Esophagus squamous epithelium (tissue), 5 donors: ENCODE measurements at regions not wholly inside any gene's neighbourhood (a gene's known extent, or its start where the extent isn't known, plus 50 kb on each side); places are given as distances from the start of the nearest gene placed in this dataset.
A peak's percentile ranks its signal among the peaks of the same experiment; 100 is the strongest.
"Not testable (repeated sequence)": the region's sequence is repeated elsewhere in the genome, so short reads cannot be mapped to it uniquely, and the experiment has no call there.

ENCODE experiments used
- DNase-seq: peaks from one replicate; lab custom pipeline; 2025; lab: John Stamatoyannopoulos, UW
- H3K27ac ChIP-seq, 4 donors: fragments of 200-600 bp; sonication (generic); one replicate each; pipeline ENCODE4 v1.5.1; 2016 to 2019; ENCODE audit warnings: mild to moderate bottlenecking in 1 of 4
- H3K27me3 ChIP-seq, 4 donors: fragments of 200-600 bp; sonication (generic); 1 replicate in 3 of 4; 2 replicates in 1 of 4; pipeline versions ENCODE4 v1.5.1 to v1.6.0; 2017 to 2021; ENCODE audit warnings: antibody characterized with exemption in 1 of 4
- H3K36me3 ChIP-seq, 3 donors: fragments of 200-600 bp; sonication (generic); one replicate each; pipeline ENCODE4 v1.5.1; 2016 to 2019
- H3K4me1 ChIP-seq, 3 donors: fragments of 200-600 bp; sonication (generic); one replicate each; pipeline ENCODE4 v1.5.1; 2017 to 2019
- H3K4me3 ChIP-seq, 4 donors: fragments of 200-600 bp; sonication (generic); 1 replicate in 3 of 4; 2 replicates in 1 of 4; pipeline ENCODE4 v1.5.1; 2016 to 2019; ENCODE audit warnings: mild to moderate bottlenecking in 2 of 4, moderate library complexity in 1 of 4
- H3K9me3 ChIP-seq, 3 donors: fragments of 200-600 bp; sonication (generic); one replicate each; pipeline ENCODE4 v1.5.1; 2016 to 2019
- POLR2A ChIP-seq, 4 donors: fragments of 450-650 bp; IDR thresholded peaks; one replicate each; pipeline ENCODE4 v1.6.1; 2017; ENCODE audit warnings: antibody characterized with exemption in 4 of 4, mild to moderate bottlenecking in 4 of 4, moderate library complexity in 3 of 4
- WGBS, 2 donors: methylation state at CpG; one replicate each; pipeline ENCODE4 v1.1.5; 2018; 5-methylcytosine and 5-hydroxymethylcytosine counted together
- intact Hi-C: fragments of 100-400 bp; cut with DNase I; formaldehyde crosslinking; loops from one replicate; pipeline ENCODE4 v1.15.0; 2022
- TF ChIP-seq, protein P1 (sequence below), 6 experiments: fragments of 450-650 bp in 4 of 6; fragments of 200-600 bp in 2 of 6; sonication (generic) in 2 of 6; IDR thresholded peaks; one replicate each; pipeline ENCODE4 v1.5.1; 2016 to 2019; ENCODE audit warnings: antibody characterized with exemption in 6 of 6, mild to moderate bottlenecking in 4 of 6, moderate library complexity in 4 of 6
- donor health status: DM: yes; HTN: yes; CAD: no.

DNA sequence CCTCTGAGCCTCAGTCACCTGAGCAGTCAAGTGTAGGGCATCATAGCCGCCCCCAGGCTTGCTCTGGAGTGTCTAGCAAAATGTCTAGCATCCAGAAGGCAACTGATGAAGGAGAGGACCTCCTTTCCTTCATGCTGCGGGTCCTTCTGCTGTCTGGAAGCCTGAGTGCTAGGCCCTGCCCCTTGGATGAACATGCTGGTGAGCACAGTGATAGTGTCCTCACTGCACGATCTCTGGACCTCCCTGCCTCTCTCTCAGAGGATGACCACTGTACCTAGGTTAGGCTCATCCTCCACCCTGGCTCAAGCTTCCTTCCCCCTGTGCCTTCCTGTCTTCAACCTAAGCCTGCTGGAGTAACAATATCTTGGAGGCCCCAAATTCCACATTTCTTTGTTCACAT, 128.6 kb downstream of the TENT5C start:
- no peaks in the 10 kb centered on the region for H3K9me3 ChIP-seq
- H3K27ac ChIP-seq: no peak overlapping the region
- no peaks in the 10 kb centered on the region for H3K27me3 ChIP-seq
- H3K4me3 ChIP-seq: no peak overlapping the region
- peaks cover 0 to 12% (median 4%) of the 10 kb centered on the region in 3 donors for H3K4me1 ChIP-seq
- TF ChIP-seq, protein P1, sequence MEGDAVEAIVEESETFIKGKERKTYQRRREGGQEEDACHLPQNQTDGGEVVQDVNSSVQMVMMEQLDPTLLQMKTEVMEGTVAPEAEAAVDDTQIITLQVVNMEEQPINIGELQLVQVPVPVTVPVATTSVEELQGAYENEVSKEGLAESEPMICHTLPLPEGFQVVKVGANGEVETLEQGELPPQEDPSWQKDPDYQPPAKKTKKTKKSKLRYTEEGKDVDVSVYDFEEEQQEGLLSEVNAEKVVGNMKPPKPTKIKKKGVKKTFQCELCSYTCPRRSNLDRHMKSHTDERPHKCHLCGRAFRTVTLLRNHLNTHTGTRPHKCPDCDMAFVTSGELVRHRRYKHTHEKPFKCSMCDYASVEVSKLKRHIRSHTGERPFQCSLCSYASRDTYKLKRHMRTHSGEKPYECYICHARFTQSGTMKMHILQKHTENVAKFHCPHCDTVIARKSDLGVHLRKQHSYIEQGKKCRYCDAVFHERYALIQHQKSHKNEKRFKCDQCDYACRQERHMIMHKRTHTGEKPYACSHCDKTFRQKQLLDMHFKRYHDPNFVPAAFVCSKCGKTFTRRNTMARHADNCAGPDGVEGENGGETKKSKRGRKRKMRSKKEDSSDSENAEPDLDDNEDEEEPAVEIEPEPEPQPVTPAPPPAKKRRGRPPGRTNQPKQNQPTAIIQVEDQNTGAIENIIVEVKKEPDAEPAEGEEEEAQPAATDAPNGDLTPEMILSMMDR (IDR thresholded peaks at IDR 0.05): no peak
- no peak for TF ChIP-seq POLR2A (IDR thresholded peaks at IDR 0.05)
- 90 to 100% methylated on average over 3 of the region's 3 CpGs for WGBS, 2 donors
- DNase-seq: no peak
- intact Hi-C loops: no loop called here
- no peaks in the 10 kb centered on the region for H3K36me3 ChIP-seq

DNA sequence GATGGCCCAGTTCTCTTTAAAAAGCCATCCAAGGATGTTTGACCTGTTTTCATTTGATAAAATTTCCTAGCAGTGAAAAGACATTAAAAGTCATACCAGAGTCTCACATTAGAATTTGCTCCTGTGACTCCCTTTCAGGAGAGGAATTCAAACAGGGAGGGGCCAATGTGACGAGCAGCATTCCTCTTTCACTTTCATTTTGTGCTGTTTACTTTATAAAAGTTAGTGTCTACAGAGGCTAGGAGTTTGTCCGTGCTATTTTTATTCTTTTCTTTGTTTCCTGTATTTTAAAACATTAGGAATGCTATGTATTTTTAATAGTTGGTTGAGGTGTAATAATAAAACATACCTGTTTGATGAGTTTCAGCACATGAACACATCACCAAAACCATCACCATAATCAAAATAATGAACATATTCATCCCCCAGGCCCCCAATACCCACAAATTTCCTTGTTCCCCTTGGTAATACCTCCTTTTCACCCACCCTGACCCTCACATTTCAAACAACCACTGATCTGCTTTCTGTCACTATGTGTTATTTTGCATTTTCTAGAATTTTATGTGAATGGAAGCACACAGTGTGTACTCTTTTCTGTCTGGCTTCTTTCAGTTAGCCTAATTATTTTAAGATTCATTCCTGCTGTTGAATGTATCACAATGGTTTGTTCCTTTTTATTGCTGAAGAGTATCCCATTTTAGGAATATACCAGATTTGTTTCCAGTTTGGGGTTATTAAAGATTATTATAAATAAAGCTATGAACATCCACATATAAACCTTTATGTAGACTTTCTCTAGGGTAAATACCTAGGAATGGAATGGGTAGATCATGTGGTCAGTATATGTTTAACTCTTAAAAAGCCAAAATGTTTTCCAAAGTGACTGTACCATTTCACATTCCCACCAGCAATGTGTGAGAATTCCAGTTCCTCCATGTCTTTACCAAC, 129.5 kb downstream of the TENT5C start:
- Histone ChIP-seq H3K4me1 (peaks cover 0 to 12% (median 4%) of the 10 kb centered on the region in 3 donors), H3K36me3 (no peaks in the 10 kb centered on the region), H3K4me3 (peak overlapping the region in 3 of 4 donors; percentile 3 to 55 (median 25)), H3K9me3 (no peaks in the 10 kb centered on the region), H3K27ac (peak overlapping the region in 3 of 4 donors; percentile 18 to 47 (median 22)), H3K27me3 (no peaks in the 10 kb centered on the region)
- intact Hi-C loops: no loop called here
- WGBS, 2 donors: 0 to 2% methylated on average over 2 of the region's 2 CpGs
- TF ChIP-seq, protein P1 (IDR thresholded peaks at IDR 0.05): no peak
- no peak for TF ChIP-seq POLR2A (IDR thresholded peaks at IDR 0.05)
- no peak for DNase-seq

GRCh38 chr1:117739504-117739903, 133.7 kb downstream of the TENT5C start:
- TF ChIP-seq, protein P1 (IDR thresholded peaks at IDR 0.05): no peak
- no peak for TF ChIP-seq POLR2A (IDR thresholded peaks at IDR 0.05)
- no peak overlapping the region for H3K4me3 ChIP-seq
- intact Hi-C loops: no loop called here
- H3K27me3 ChIP-seq: no peaks in the 10 kb centered on the region
- 88 to 96% methylated on average over 1 of the region's 1 CpG for WGBS, 2 donors
- peaks cover 0 to 11% (median 2%) of the 10 kb centered on the region in 3 donors for H3K4me1 ChIP-seq
- no peaks in the 10 kb centered on the region for H3K36me3 ChIP-seq
- no peak overlapping the region for H3K27ac ChIP-seq
- no peaks in the 10 kb centered on the region for H3K9me3 ChIP-seq
- DNase-seq: no peak

DNA sequence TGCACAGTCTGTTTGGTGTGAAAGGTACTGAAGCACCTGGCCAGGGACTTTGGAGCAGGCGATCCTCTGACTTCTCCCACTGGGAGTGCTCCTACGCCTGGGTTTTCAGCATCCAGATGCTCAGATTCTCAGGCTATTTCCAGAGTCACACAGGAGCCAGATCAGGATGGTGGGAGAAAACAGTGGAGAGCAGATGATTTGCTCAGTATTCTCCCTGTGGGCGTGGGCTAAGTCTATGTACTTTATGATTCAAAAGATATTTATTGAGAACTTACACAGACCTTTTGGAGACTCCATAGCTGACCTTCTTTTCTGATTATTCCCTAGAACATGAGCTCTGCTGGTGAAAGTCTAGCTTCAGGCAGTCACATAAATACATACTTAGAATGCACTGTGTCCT, 134.6 kb downstream of the TENT5C start:
- H3K4me1 ChIP-seq: peaks cover 0 to 1% (median 0%) of the 10 kb centered on the region in 3 donors
- 55 to 57% methylated on average over 3 of the region's 3 CpGs for WGBS, 2 donors
- TF ChIP-seq POLR2A (IDR thresholded peaks at IDR 0.05): no peak
- TF ChIP-seq, protein P1 (IDR thresholded peaks at IDR 0.05): no peak
- DNase-seq: no peak
- H3K27me3 ChIP-seq: no peaks in the 10 kb centered on the region
- no peak overlapping the region for H3K4me3 ChIP-seq
- no peaks in the 10 kb centered on the region for H3K36me3 ChIP-seq
- intact Hi-C loops: no loop called here
- H3K9me3 ChIP-seq: no peaks in the 10 kb centered on the region
- no peak overlapping the region for H3K27ac ChIP-seq

GRCh38 chr1:117746565-117746964, 140.7 kb downstream of the TENT5C start:
- DNase-seq, H3K36me3 ChIP-seq, intact Hi-C loops: not testable (repeated sequence)

More at GRCh38 chr1:117746565-117746964, 140.7 kb downstream of the TENT5C start:
- not testable (repeated sequence) for H3K9me3 ChIP-seq, H3K4me1 ChIP-seq, H3K27me3 ChIP-seq, H3K27ac ChIP-seq, H3K4me3 ChIP-seq
